NCI-H2227 treated with DMSO at 0.1 percent for 48 hours (cell line): ENCODE measurements at regions not wholly inside any gene's neighbourhood (a gene's known extent, or its start where the extent isn't known, plus 50 kb on each side); places are given as distances from the start of the nearest gene placed in this dataset.
"Not testable (repeated sequence)": the region's sequence is repeated elsewhere in the genome, so short reads cannot be mapped to it uniquely, and the experiment has no call there.

Source experiments
- DNase-seq: peaks from one replicate; lab custom pipeline; 2025; lab: John Stamatoyannopoulos, UW

- no peak for DNase-seq
These were observed 128.0 kb downstream of the BARX2 start for GRCh38 chr11:129503646-129504045.

- DNase-seq = no peak
These were observed 129.6 kb downstream of the BARX2 start for GRCh38 chr11:129505266-129505665.

GRCh38 chr11:129508163-129508562, 132.5 kb downstream of the BARX2 start:
- no peak for DNase-seq

GRCh38 chr11:129528296-129528695, 152.6 kb downstream of the BARX2 start:
- no peak for DNase-seq

- no peak for DNase-seq
These were observed 154.7 kb downstream of the BARX2 start for GRCh38 chr11:129530154-129530895.

- DNase-seq = no peak
These were observed 157.7 kb downstream of the BARX2 start for GRCh38 chr11:129533395-129533794.

- DNase-seq = no peak
These were observed 160.7 kb downstream of the BARX2 start for GRCh38 chr11:129536338-129536737.

GRCh38 chr11:129538323-129538722, 162.7 kb downstream of the BARX2 start:
- no peak for DNase-seq

- DNase-seq = no peak
These were observed 168.1 kb downstream of the BARX2 start for GRCh38 chr11:129543515-129544290.

GRCh38 chr11:129544691-129545090, 169.0 kb downstream of the BARX2 start:
- DNase-seq = no peak

GRCh38 chr11:129546266-129546665, 170.6 kb downstream of the BARX2 start:
- no peak for DNase-seq

- no peak for DNase-seq
These were observed 181.8 kb downstream of the BARX2 start for GRCh38 chr11:129557421-129557820.

- no peak for DNase-seq
These were observed 193.4 kb downstream of the BARX2 start for GRCh38 chr11:129569007-129569406.

- not testable (repeated sequence) for DNase-seq
These were observed 197.0 kb downstream of the BARX2 start for GRCh38 chr11:129572667-129573066.

- DNase-seq = no peak
These were observed 197.5 kb downstream of the BARX2 start for GRCh38 chr11:129573161-129573560.

GRCh38 chr11:129574431-129574830, 198.8 kb downstream of the BARX2 start:
- DNase-seq = no peak

- no peak for DNase-seq
These were observed 201.0 kb downstream of the BARX2 start for GRCh38 chr11:129576652-129577051.

- DNase-seq = no peak
These were observed 202.4 kb downstream of the BARX2 start for GRCh38 chr11:129578006-129578405.

- no peak for DNase-seq
These were observed 204.6 kb downstream of the BARX2 start for GRCh38 chr11:129580278-129580677.

GRCh38 chr11:129584316-129584715, 208.7 kb downstream of the BARX2 start:
- DNase-seq = no peak

- no peak for DNase-seq
These were observed 213.7 kb downstream of the BARX2 start for GRCh38 chr11:129589190-129589860.

GRCh38 chr11:129590030-129590752, 214.5 kb downstream of the BARX2 start:
- DNase-seq = no peak
